ENCODE measurements at regions not wholly inside any gene's neighbourhood (a gene's known extent, or its start where the extent isn't known, plus 50 kb on each side); places are given as distances from the start of the nearest gene placed in this dataset.

DNA sequence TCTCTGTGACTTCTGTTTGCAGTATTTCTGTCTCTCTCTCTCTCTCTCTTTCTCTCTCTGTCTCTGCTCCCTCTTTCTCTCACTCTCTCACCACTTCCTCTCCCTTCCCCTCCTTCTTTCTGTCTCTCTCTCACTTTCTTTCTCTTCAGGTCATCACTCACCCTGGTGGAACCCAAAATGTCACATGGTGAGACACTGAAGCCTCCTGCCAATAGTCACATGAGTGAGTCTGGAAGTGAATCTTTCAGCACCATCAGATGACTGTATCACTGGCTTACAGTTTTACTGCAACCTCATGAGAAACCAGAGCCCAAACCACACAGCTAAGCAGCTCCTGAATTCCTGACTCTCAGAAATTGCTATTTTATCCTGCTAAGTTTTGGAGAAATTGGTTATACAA, 414.6 kb downstream of the CAAP1 start:
- no peak for TF ChIP-seq CTCF (IDR thresholded peaks at IDR 0.05; ENCODE audit: partially characterized antibody, unreplicated experiment)
- DNase-seq = no peak
- Mint-ChIP-seq H3K27ac (ENCODE audit: unreplicated experiment) (no peak overlapping the region), H3K4me3 (ENCODE audit: unreplicated experiment) (no peak overlapping the region), H3K36me3 (ENCODE audit: unreplicated experiment) (no peaks in the 10 kb centered on the region), H3K4me1 (ENCODE audit: low read depth, unreplicated experiment) (no peaks in the 10 kb centered on the region), H3K27me3 (ENCODE audit: unreplicated experiment) (peaks cover 2% of the 10 kb centered on the region), H3K9me3 (ENCODE audit: unreplicated experiment) (peaks cover 1% of the 10 kb centered on the region)

DNA sequence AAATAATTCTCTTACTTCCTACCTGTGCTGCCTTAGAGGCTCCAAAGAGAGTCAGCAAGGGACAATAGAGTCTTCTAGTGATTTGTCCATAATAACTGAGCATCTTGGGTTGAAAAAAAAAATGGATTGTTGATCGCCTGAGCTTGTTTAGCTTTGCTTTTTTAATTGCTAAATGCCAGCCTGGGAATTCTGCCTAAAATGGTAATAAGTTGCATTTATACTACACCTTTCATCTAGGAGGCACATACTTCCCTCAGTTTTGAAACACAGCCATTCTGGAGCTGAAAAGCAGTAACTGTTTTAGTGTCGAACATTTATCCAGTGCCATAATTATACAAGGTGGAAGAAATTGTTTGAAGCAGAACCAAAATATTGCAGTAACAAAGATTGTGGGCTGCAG, 421.3 kb downstream of the CAAP1 start:
- no peak for TF ChIP-seq CTCF (IDR thresholded peaks at IDR 0.05; ENCODE audit: partially characterized antibody, unreplicated experiment)
- no peaks in the 10 kb centered on the region for H3K27me3 Mint-ChIP-seq (ENCODE audit: unreplicated experiment)
- no peak overlapping the region for H3K4me3 Mint-ChIP-seq (ENCODE audit: unreplicated experiment)
- H3K9me3 Mint-ChIP-seq (ENCODE audit: unreplicated experiment) = no peaks in the 10 kb centered on the region
- no peak overlapping the region for H3K27ac Mint-ChIP-seq (ENCODE audit: unreplicated experiment)
- no peaks in the 10 kb centered on the region for H3K36me3 Mint-ChIP-seq (ENCODE audit: unreplicated experiment)
- DNase-seq = no peak
- no peaks in the 10 kb centered on the region for H3K4me1 Mint-ChIP-seq (ENCODE audit: low read depth, unreplicated experiment)

GRCh38 chr9:26470284-26470683, 422.3 kb downstream of the CAAP1 start:
- Mint-ChIP-seq H3K27ac (ENCODE audit: unreplicated experiment) (no peak overlapping the region), H3K4me1 (ENCODE audit: low read depth, unreplicated experiment) (no peaks in the 10 kb centered on the region), H3K36me3 (ENCODE audit: unreplicated experiment) (no peaks in the 10 kb centered on the region), H3K4me3 (ENCODE audit: unreplicated experiment) (no peak overlapping the region), H3K9me3 (ENCODE audit: unreplicated experiment) (no peaks in the 10 kb centered on the region), H3K27me3 (ENCODE audit: unreplicated experiment) (no peaks in the 10 kb centered on the region)
- DNase-seq = no peak
- no peak for TF ChIP-seq CTCF (IDR thresholded peaks at IDR 0.05; ENCODE audit: partially characterized antibody, unreplicated experiment)

- Mint-ChIP-seq H3K9me3 (ENCODE audit: unreplicated experiment) (peaks cover 4% of the 10 kb centered on the region), H3K4me3 (ENCODE audit: unreplicated experiment) (no peak overlapping the region), H3K4me1 (ENCODE audit: low read depth, unreplicated experiment) (peaks cover 10% of the 10 kb centered on the region), H3K27me3 (ENCODE audit: unreplicated experiment) (peaks cover 2% of the 10 kb centered on the region), H3K27ac (ENCODE audit: unreplicated experiment) (no peak overlapping the region), H3K36me3 (ENCODE audit: unreplicated experiment) (no peaks in the 10 kb centered on the region)
- no peak for DNase-seq
- TF ChIP-seq CTCF (IDR thresholded peaks at IDR 0.05; ENCODE audit: partially characterized antibody, unreplicated experiment) = no peak
Measured at GRCh38 chr9:26463837-26464236, 428.8 kb downstream of the CAAP1 start.

GRCh38 chr9:26462751-26463150, 429.9 kb downstream of the CAAP1 start:
- H3K4me1 Mint-ChIP-seq (ENCODE audit: low read depth, unreplicated experiment) = peaks cover 10% of the 10 kb centered on the region
- no peaks in the 10 kb centered on the region for H3K36me3 Mint-ChIP-seq (ENCODE audit: unreplicated experiment)
- no peak overlapping the region for H3K4me3 Mint-ChIP-seq (ENCODE audit: unreplicated experiment)
- no peak overlapping the region for H3K27ac Mint-ChIP-seq (ENCODE audit: unreplicated experiment)
- DNase-seq = no peak
- no peak for TF ChIP-seq CTCF (IDR thresholded peaks at IDR 0.05; ENCODE audit: partially characterized antibody, unreplicated experiment)
- H3K27me3 Mint-ChIP-seq (ENCODE audit: unreplicated experiment) = peaks cover 2% of the 10 kb centered on the region
- peaks cover 4% of the 10 kb centered on the region for H3K9me3 Mint-ChIP-seq (ENCODE audit: unreplicated experiment)

All from glutamatergic neuron (in vitro differentiated cells).